DOHH2 (cell line): ENCODE measurements at regions not wholly inside any gene's neighbourhood (a gene's known extent, or its start where the extent isn't known, plus 50 kb on each side); places are given as distances from the start of the nearest gene placed in this dataset.

Experiments
- CTCF ChIP-seq: fragments of 200-600 bp; sonication (generic); IDR thresholded peaks from one replicate; pipeline ENCODE4 v1.5.1; 2014; ENCODE audit warnings: antibody characterized with exemption, mild to moderate bottlenecking, low read depth, low read length; ENCODE audit not compliant: poor library complexity, severe bottlenecking
- EZH2phosphoT487 ChIP-seq: fragments of 200-600 bp; sonication (generic); IDR thresholded peaks from 2 replicates; pipeline ENCODE4 v1.6.1; 2017; ENCODE audit warnings: borderline replicate concordance, mild to moderate bottlenecking, antibody characterized with exemption, low read length, moderate library complexity, mixed read lengths

GRCh38 chr2:162890690-162891311, 52.2 kb upstream of the KCNH7 start:
- TF ChIP-seq CTCF (peak; percentile 80), EZH2phosphoT487 (no peak)
